ENCODE measurements at regions not wholly inside any gene's neighbourhood (a gene's known extent, or its start where the extent isn't known, plus 50 kb on each side); places are given as distances from the start of the nearest gene placed in this dataset.
"Not testable (repeated sequence)": the region's sequence is repeated elsewhere in the genome, so short reads cannot be mapped to it uniquely, and the experiment has no call there.

DNA sequence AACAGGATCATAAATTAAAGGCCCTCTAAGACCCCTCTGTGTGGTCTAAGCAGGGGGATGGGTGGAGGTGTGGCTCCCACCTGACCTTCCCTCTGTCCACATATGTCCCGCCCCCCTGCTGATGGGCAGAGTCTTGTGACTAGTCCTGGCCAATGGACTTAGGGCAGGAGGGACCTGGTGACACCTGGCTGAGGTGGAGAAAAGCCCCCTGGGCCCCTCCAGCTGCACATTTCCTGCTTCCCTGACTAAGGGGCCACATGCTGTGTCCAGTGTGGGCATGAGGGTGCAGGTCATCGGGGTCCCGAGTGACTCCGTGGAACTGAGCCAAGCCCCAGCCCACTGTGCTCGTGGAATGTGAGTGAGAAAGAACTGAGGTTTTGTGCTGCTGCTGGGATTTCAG is 254.7 kb downstream of the ADGRD1 start:
- TF ChIP-seq MAX (IDR thresholded peaks at IDR 0.05; ENCODE audit: low read depth, low read length) = no peak
- no peak for TF ChIP-seq MYC (IDR thresholded peaks at IDR 0.05; ENCODE audit: low read depth, low read length)
- no peak for TF ChIP-seq POLR2A (IDR thresholded peaks at IDR 0.05; ENCODE audit: extremely low read depth, insufficient read length)
- TF ChIP-seq CTCF (IDR thresholded peaks at IDR 0.05; ENCODE audit: low read depth, low read length) = no peak
- H3K4me3 ChIP-seq (ENCODE audit: low read depth, low read length) = no peak overlapping the region
- no peak for DNase-seq (ENCODE audit: low read depth)

DNA sequence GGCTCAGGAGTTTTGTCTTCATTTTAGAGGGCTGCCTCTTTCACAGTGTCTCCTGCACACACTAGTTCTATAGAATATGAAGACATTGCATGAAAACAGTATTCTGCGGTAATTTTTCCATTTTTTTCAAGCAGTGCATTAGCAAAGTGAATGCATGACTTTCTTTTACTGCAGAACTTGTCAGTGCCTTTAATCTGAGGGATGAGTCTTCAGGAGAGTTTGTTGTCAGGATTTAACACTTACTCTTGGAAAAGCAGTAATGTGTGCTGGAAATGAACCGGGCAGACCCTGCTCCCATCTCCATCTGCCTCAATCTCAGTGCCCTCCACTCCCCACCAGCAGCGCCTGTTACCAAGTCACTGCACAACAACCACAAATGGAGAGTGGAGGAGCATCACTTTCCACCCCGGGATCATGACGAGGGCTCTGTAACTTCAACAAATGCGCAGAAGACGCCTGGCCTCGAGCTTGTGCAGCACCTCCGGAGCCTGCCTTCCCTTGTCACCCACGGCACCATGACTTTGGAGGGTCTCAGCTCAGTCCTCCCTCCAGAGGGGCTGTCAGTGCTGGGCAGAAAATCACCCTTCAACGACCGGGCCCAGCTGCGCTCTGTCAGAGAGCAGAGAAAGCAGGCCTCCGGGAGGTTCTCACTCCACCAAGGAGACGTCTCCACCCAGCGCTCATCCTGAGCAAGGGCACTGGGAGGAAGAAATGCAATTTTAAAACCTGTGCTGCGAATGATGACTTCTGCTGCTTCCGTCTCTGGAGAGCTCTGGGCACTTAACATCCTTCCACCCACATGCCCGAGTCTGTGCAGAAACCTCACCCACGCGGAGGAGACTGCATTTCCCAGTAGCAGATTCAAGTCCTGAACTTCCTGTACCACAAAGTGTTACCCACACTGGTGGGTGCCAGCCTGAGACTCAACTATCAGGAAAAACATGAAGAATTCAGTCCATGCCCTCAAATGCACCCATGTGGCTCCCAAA is 255.7 kb downstream of the ADGRD1 start:
- TF ChIP-seq CTCF (IDR thresholded peaks at IDR 0.05; ENCODE audit: low read depth, low read length) (no peak), MYC (IDR thresholded peaks at IDR 0.05; ENCODE audit: low read depth, low read length) (no peak), MAX (IDR thresholded peaks at IDR 0.05; ENCODE audit: low read depth, low read length) (no peak), POLR2A (IDR thresholded peaks at IDR 0.05; ENCODE audit: extremely low read depth, insufficient read length) (no peak)
- no peak overlapping the region for H3K4me3 ChIP-seq (ENCODE audit: low read depth, low read length)
- DNase-seq (ENCODE audit: low read depth) = no peak

GRCh38 chr12:131210506-131211339 is 257.0 kb downstream of the ADGRD1 start:
- TF ChIP-seq MAX (IDR thresholded peaks at IDR 0.05; ENCODE audit: low read depth, low read length) = no peak
- no peak for TF ChIP-seq POLR2A (IDR thresholded peaks at IDR 0.05; ENCODE audit: extremely low read depth, insufficient read length)
- DNase-seq (ENCODE audit: low read depth) = no peak
- no peak overlapping the region for H3K4me3 ChIP-seq (ENCODE audit: low read depth, low read length)

DNA sequence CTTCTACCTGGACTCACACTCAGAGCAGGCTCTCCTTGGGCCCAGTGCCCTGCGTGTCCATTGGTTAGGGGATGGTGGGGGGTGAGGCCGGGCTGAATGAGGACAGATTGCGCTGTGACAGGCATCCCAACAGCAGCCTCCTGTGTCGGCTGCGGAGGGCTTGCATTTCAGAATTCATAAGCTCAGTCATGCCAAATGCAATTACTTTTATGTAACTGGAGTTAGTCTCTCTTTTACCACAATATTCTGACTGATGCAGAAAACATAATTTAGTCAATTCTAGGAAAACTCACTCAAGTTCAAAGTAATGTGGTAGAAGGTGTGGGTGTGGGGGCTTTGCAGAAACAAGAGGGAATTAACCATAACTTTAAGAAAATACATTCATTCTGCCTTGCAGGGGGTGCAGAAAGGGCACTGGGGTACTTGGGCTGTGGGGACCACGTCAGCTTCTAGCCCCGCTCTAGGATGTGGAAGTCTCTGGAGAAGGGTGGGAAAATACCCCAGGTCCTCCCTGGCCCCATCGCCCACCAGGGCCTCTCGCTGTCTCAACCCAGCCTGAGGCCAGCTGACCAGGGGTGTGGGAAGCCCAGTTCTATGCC is 257.7 kb downstream of the ADGRD1 start:
- DNase-seq (ENCODE audit: low read depth) = no peak
- H3K4me3 ChIP-seq (ENCODE audit: low read depth, low read length) = no peak overlapping the region
- TF ChIP-seq MAX (IDR thresholded peaks at IDR 0.05; ENCODE audit: low read depth, low read length) (no peak), POLR2A (IDR thresholded peaks at IDR 0.05; ENCODE audit: extremely low read depth, insufficient read length) (no peak), MYC (IDR thresholded peaks at IDR 0.05; ENCODE audit: low read depth, low read length) (no peak), CTCF (IDR thresholded peaks at IDR 0.05; ENCODE audit: low read depth, low read length) (no peak)

DNA sequence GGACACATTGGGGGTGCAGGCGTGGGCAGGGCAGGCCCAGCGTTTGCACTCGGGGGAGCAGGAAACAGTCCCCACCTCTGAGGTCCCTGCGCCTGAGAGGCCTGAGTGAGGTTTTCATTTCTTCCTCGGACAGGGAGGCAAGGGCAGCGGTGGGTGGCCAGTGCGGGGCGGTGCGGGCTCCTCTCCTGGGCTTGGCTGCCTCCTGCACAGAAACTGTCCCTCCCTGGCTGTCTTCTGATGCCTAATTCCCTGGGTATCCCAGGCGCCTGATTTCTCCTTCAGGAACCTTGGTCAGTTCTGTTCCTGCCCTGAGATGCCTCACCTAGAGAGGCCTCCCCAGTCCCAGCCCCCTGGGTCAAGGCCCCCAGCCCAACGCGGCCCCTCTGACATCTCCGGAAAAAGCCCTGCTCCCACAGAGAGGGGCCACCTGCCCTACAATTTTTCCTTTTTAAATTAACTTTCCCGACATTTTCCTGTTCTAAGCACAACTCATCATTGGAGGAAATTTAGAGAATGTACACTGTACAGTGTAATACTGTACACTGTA is 260.3 kb downstream of the ADGRD1 start:
- TF ChIP-seq CTCF (IDR thresholded peaks at IDR 0.05; ENCODE audit: low read depth, low read length) = no peak
- no peak for TF ChIP-seq MAX (IDR thresholded peaks at IDR 0.05; ENCODE audit: low read depth, low read length)
- no peak for TF ChIP-seq POLR2A (IDR thresholded peaks at IDR 0.05; ENCODE audit: extremely low read depth, insufficient read length)
- TF ChIP-seq MYC (IDR thresholded peaks at IDR 0.05; ENCODE audit: low read depth, low read length) = no peak
- no peak for DNase-seq (ENCODE audit: low read depth)
- no peak overlapping the region for H3K4me3 ChIP-seq (ENCODE audit: low read depth, low read length)

- DNase-seq (ENCODE audit: low read depth) = not testable (repeated sequence)
Measured at GRCh38 chr12:131214936-131215335, 261.2 kb downstream of the ADGRD1 start.

GRCh38 chr12:131216587-131216986 is 262.9 kb downstream of the ADGRD1 start:
- DNase-seq (ENCODE audit: low read depth) = not testable (repeated sequence)

More at GRCh38 chr12:131214936-131215335, 261.2 kb downstream of the ADGRD1 start:
- not testable (repeated sequence) for H3K4me3 ChIP-seq (ENCODE audit: low read depth, low read length)

More at GRCh38 chr12:131216587-131216986, 262.9 kb downstream of the ADGRD1 start:
- H3K4me3 ChIP-seq (ENCODE audit: low read depth, low read length) = not testable (repeated sequence)

Data from NB4 (cell line).